K562 (cell line): ENCODE measurements at regions not wholly inside any gene's neighbourhood (a gene's known extent, or its start where the extent isn't known, plus 50 kb on each side); places are given as distances from the start of the nearest gene placed in this dataset.
A peak's percentile ranks its signal among the peaks of the same experiment; 100 is the strongest.

Source experiments
- CHD2 ChIP-seq: IDR thresholded peaks from 2 replicates; pipeline ENCODE4 v1.6.1; 2011; ENCODE audit warnings: low read depth, low read length
- COPS2 ChIP-seq: fragments of 450-650 bp; conservative IDR thresholded peaks from 2 replicates; pipeline ENCODE4 v1.6.1; 2016; ENCODE audit warnings: mild to moderate bottlenecking, moderate library complexity
- KLF1 ChIP-seq: fragments of 450-650 bp; IDR thresholded peaks from 2 replicates; pipeline ENCODE4 v1.6.1; 2016; ENCODE audit warnings: missing genetic modification characterization, missing compliant biosample characterization
- NCOA1 ChIP-seq: fragments of 450-650 bp; IDR thresholded peaks from 2 replicates; pipeline ENCODE4 v1.6.1; 2016; ENCODE audit warnings: low read depth
- REST ChIP-seq, 2 experiments: fragments of 450-650 bp; formaldehyde crosslinking in 1 of 2; IDR thresholded peaks; 2 replicates each; pipeline versions ENCODE4 v1.4.0 to v1.6.1; 2014 to 2020; ENCODE audit warnings: mild to moderate bottlenecking in 2 of 2, borderline replicate concordance in 1 of 2, low read depth in 1 of 2
- TCF7 ChIP-seq: sonication (generic); IDR thresholded peaks from 2 replicates; pipeline ENCODE4 v1.6.1; 2016; ENCODE audit warnings: antibody characterized with exemption, borderline replicate concordance
- ZNF354B ChIP-seq: fragments of 250-450 bp; sonication (Bioruptor Pico); IDR thresholded peaks from 2 replicates; pipeline ENCODE4 v1.4.0; 2020
- ZNF584 ChIP-seq: fragments of 200-800 bp; sonication (Bioruptor generic); IDR thresholded peaks from 2 replicates; pipeline ENCODE4 v1.6.1; 2016; ENCODE audit warnings: low read depth, mild to moderate bottlenecking, missing genetic modification characterization, missing compliant biosample characterization
- TF ChIP-seq, protein P1 (sequence below), 2 experiments: fragments of 450-650 bp; IDR thresholded peaks; 2 replicates each; pipeline ENCODE4 v1.6.1; 2016; ENCODE audit warnings: mild to moderate bottlenecking in 2 of 2, borderline replicate concordance in 1 of 2, low read depth in 1 of 2, moderate library complexity in 1 of 2

- TF ChIP-seq, protein P1, sequence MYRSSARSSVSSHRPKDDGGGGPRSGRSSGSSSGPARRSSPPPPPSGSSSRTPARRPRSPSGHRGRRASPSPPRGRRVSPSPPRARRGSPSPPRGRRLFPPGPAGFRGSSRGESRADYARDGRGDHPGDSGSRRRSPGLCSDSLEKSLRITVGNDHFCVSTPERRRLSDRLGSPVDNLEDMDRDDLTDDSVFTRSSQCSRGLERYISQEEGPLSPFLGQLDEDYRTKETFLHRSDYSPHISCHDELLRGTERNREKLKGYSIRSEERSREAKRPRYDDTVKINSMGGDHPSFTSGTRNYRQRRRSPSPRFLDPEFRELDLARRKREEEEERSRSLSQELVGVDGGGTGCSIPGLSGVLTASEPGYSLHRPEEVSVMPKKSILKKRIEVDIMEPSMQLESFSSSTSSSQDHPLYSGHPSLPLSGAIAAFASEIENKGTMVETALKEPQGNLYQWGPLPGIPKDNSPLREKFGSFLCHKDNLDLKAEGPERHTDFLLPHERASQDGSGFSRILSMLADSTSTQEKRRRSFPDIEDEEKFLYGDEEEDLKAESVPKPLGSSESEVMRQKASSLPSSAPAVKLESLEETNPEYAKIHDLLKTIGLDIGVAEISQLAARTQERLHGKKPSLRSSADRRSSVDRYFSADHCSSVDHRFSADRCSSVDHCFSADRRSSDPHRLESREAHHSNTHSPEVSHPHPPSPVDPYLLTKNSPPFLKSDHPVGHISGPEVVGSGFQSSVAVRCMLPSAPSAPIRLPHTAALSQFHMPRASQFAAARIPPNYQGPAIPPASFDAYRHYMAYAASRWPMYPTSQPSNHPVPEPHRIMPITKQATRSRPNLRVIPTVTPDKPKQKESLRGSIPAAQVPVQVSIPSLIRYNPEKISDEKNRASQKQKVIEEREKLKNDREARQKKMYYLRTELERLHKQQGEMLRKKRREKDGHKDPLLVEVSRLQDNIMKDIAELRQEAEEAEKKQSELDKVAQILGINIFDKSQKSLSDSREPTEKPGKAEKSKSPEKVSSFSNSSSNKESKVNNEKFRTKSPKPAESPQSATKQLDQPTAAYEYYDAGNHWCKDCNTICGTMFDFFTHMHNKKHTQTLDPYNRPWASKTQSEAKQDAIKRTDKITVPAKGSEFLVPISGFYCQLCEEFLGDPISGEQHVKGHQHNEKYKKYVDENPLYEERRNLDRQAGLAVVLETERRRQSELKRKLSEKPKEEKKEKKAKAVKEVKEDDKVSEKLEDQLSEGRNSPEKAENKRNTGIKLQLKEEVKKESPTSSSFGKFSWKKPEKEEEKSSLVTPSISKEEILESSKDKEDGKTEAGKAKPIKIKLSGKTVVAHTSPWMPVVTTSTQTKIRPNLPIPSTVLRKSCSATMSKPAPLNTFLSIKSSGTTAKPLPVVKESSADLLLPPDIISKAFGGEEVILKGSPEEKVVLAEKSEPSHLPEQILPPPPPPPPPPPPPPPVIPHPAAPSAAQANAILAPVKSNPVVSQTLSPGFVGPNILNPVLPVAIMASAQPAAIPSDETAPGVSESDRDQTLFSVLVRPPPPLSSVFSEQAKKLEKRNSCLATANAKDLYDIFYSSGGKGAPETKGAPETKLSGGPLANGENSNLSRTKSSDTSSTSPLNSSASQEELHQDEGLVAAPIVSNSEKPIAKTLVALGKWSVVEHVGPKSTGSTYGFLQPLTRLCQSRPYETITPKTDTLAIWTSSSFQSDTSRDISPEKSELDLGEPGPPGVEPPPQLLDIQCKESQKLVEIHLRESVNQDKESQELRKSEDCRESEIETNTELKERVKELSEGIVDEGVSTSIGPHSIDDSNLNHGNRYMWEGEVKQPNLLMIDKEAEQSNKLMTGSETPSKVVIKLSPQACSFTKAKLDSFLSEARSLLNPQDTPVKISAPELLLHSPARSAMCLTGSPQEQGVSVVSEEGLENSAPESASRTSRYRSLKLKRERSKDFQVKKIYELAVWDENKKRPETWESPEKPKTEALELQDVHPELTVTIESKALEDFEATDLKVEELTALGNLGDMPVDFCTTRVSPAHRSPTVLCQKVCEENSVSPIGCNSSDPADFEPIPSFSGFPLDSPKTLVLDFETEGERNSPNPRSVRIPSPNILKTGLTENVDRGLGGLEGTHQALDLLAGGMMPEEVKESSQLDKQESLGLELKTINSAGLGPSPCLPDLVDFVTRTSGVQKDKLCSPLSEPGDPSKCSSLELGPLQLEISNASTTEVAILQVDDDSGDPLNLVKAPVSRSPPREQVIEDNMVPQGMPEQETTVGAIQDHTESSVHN (IDR thresholded peaks at IDR 0.05; ENCODE audit: borderline replicate concordance in 1 of 2, low read depth in 1 of 2) = peak in 1 of 2 experiments; percentile 83; a peak in 2 of 4 replicates
- TF ChIP-seq KLF1 (tag) = 0 out of 2 replicates have a peak, but pooled peaks have one; percentile 21
- no peak for TF ChIP-seq COPS2
- TF ChIP-seq REST (IDR thresholded peaks at IDR 0.05; ENCODE audit: borderline replicate concordance) = peak; percentile 12; the same call in 1 of the 2 replicates
- TF ChIP-seq REST (CRISPR knock-in tag; IDR thresholded peaks at IDR 0.05; ENCODE audit: low read depth) = no peak
- no peak for TF ChIP-seq TCF7
- TF ChIP-seq ZNF354B (CRISPR knock-in tag) = no peak
- peak; percentile 60; the same call in 1 of the 2 replicates for TF ChIP-seq ZNF584
- peak; percentile 82 for TF ChIP-seq NCOA1
- TF ChIP-seq CHD2 = no peak
Observed at GRCh38 chr12:70052931-70053497, 190.2 kb upstream of the CNOT2 start (continued).
